ENCODE measurements at regions not wholly inside any gene's neighbourhood (a gene's known extent, or its start where the extent isn't known, plus 50 kb on each side); places are given as distances from the start of the nearest gene placed in this dataset.
"Not testable (repeated sequence)": the region's sequence is repeated elsewhere in the genome, so short reads cannot be mapped to it uniquely, and the experiment has no call there.

DNA sequence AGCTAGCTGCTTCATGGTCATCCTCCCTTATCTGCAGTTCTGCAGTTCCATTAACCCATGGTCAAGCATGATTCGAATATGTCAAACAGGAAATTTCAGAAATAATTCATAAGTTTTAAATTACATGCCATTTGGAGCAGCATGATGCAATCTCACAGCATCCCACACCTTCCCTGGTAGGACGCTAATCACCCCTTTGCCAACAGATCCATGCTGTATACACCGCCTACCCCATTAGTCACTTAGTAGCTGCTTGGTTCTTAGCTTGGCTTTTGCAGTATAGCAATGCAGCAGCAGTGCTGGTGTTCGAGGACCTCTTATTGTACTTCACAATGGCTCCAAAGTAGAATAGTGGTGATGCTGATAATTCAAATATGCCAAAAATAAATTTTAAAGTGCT is 739.7 kb upstream of the CDH9 start:
- Histone ChIP-seq H3K4me3 (ENCODE audit: low read length in 3 of 3) (no peak overlapping the region), H3K9ac (ENCODE audit: low read depth in 1 of 3, low read length in 3 of 3) (no peak overlapping the region), H3K36me3 (ENCODE audit: control insufficient read depth in 3 of 3, insufficient read depth in 3 of 3, low read length in 3 of 3) (no peaks in the 10 kb centered on the region), H3K4me1 (ENCODE audit: control insufficient read depth in 3 of 3, insufficient read depth in 3 of 3, low read length in 3 of 3) (no peaks in the 10 kb centered on the region), H3K27ac (ENCODE audit: low read depth, low read length) (no peak overlapping the region), H3K9me3 (ENCODE audit: control insufficient read depth in 3 of 3, low read length in 3 of 3) (no peaks in the 10 kb centered on the region), H3K27me3 (ENCODE audit: control insufficient read depth in 3 of 3, insufficient read depth in 3 of 3, low read length in 3 of 3) (no peaks in the 10 kb centered on the region)

DNA sequence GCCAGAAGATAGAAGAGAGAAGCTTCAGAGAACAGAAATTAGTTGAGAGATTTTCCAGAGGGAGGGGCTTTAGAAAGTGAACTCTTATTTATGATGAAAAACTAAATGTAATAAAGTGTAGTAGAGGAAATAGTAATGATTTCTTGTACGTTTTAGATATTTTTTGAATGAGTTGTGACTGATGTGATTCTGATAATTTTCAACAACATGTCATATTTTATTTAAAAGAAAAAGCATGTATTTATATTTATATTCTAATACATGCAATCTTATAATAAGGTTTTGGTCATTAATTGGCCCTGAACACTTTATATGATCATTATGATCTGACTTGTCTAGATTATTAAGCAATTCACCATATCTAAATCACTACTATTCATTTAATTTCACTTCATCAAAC is 735.2 kb upstream of the CDH9 start:
- no peak overlapping the region for H3K27ac ChIP-seq (ENCODE audit: low read depth, low read length)
- no peaks in the 10 kb centered on the region for H3K9me3 ChIP-seq (ENCODE audit: control insufficient read depth in 3 of 3, low read length in 3 of 3)
- H3K4me1 ChIP-seq (ENCODE audit: control insufficient read depth in 3 of 3, insufficient read depth in 3 of 3, low read length in 3 of 3), result no peaks in the 10 kb centered on the region
- H3K36me3 ChIP-seq (ENCODE audit: control insufficient read depth in 3 of 3, insufficient read depth in 3 of 3, low read length in 3 of 3), result no peaks in the 10 kb centered on the region
- H3K9ac ChIP-seq (ENCODE audit: low read depth in 1 of 3, low read length in 3 of 3), result no peak overlapping the region
- no peaks in the 10 kb centered on the region for H3K27me3 ChIP-seq (ENCODE audit: control insufficient read depth in 3 of 3, insufficient read depth in 3 of 3, low read length in 3 of 3)
- H3K4me3 ChIP-seq (ENCODE audit: low read length in 3 of 3), result no peak overlapping the region

DNA sequence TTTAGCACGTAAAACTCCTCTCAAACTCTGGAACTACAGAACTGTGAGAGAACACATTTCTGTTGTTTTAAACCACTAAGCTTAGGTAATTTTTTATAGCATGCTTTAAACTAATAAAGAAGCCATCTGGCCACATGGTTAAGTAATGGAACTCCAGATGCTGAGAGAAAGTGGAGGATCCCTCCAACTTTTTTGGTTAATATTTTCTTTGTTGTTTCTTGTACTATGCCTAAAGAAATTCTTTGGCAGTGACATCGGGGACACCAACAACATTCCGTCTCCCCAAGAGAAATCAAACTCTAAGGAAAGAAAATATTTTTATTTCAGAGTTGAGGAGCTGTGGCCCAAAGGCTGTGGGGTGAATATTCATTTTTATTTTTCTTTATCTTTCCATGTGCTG is 734.8 kb upstream of the CDH9 start:
- Histone ChIP-seq H3K4me1 (ENCODE audit: control insufficient read depth in 3 of 3, insufficient read depth in 3 of 3, low read length in 3 of 3) (no peaks in the 10 kb centered on the region), H3K4me3 (ENCODE audit: low read length in 3 of 3) (no peak overlapping the region), H3K36me3 (ENCODE audit: control insufficient read depth in 3 of 3, insufficient read depth in 3 of 3, low read length in 3 of 3) (no peaks in the 10 kb centered on the region), H3K9ac (ENCODE audit: low read depth in 1 of 3, low read length in 3 of 3) (no peak overlapping the region), H3K27me3 (ENCODE audit: control insufficient read depth in 3 of 3, insufficient read depth in 3 of 3, low read length in 3 of 3) (no peaks in the 10 kb centered on the region), H3K27ac (ENCODE audit: low read depth, low read length) (no peak overlapping the region), H3K9me3 (ENCODE audit: control insufficient read depth in 3 of 3, low read length in 3 of 3) (no peaks in the 10 kb centered on the region)

- Histone ChIP-seq H3K9me3 (ENCODE audit: control insufficient read depth in 3 of 3, low read length in 3 of 3) (no peaks in the 10 kb centered on the region), H3K9ac (ENCODE audit: low read depth in 1 of 3, low read length in 3 of 3) (no peak overlapping the region), H3K27ac (ENCODE audit: low read depth, low read length) (no peak overlapping the region), H3K27me3 (ENCODE audit: control insufficient read depth in 3 of 3, insufficient read depth in 3 of 3, low read length in 3 of 3) (no peaks in the 10 kb centered on the region), H3K4me3 (ENCODE audit: low read length in 3 of 3) (no peak overlapping the region), H3K4me1 (ENCODE audit: control insufficient read depth in 3 of 3, insufficient read depth in 3 of 3, low read length in 3 of 3) (no peaks in the 10 kb centered on the region), H3K36me3 (ENCODE audit: control insufficient read depth in 3 of 3, insufficient read depth in 3 of 3, low read length in 3 of 3) (no peaks in the 10 kb centered on the region)
Measured at GRCh38 chr5:27769748-27770402, 731.5 kb upstream of the CDH9 start.

DNA sequence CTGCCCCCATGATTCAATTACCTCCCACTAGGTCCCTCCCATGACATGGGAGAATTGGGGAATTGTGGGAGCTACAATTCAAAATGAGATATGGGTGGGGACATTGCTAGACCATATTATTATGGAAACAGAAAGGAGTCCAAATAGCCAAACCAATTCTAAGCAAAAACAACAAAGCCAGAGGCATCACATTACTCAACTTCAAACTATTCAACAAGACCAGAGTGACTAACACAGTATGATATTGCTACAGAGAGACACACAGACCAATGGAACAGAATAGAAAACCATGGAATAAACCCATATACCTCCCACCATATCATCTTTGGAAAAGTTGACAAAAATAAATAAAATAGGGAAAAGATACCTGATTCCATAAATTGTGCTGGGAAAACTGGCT is 710.5 kb upstream of the CDH9 start:
- Histone ChIP-seq H3K4me1 (ENCODE audit: control insufficient read depth in 3 of 3, insufficient read depth in 3 of 3, low read length in 3 of 3) (no peaks in the 10 kb centered on the region), H3K4me3 (ENCODE audit: low read length in 3 of 3) (no peak overlapping the region), H3K9me3 (ENCODE audit: control insufficient read depth in 3 of 3, low read length in 3 of 3) (no peaks in the 10 kb centered on the region), H3K9ac (ENCODE audit: low read depth in 1 of 3, low read length in 3 of 3) (no peak overlapping the region), H3K36me3 (ENCODE audit: control insufficient read depth in 3 of 3, insufficient read depth in 3 of 3, low read length in 3 of 3) (no peaks in the 10 kb centered on the region), H3K27me3 (ENCODE audit: control insufficient read depth in 3 of 3, insufficient read depth in 3 of 3, low read length in 3 of 3) (no peaks in the 10 kb centered on the region), H3K27ac (ENCODE audit: low read depth, low read length) (no peak overlapping the region)

DNA sequence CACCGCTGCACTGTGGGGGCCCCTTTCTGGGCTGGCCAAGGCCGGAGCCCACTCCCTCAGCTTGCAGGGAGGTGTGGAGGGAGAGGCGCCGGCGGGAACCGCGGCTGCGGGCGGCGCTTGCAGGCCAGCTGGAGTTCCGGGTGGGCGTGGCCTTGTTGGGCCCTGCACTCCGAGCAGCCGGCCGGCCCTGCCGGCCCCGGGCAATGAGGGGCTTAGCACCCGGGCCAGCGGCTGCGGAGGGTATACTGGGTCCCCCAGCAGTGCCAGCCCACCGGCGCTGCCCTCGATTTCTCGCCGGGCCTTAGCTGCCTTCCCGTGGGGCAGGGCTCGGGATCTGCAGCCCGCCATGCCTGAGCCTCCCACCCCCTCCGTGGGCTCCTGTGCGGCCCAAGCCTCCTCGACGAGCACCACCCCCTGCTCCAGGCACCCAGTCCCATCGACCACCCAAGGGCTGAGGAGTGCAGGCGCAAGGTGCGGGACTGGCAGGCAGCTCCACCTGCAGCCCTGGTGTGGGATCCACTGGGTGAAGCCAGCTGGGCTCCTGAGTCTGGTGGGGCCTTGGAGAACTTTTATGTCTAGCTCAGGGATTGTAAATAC is 705.1 kb upstream of the CDH9 start:
- not testable (repeated sequence) for H3K4me1 ChIP-seq (ENCODE audit: control insufficient read depth in 3 of 3, insufficient read depth in 3 of 3, low read length in 3 of 3); H3K36me3 ChIP-seq (ENCODE audit: control insufficient read depth in 3 of 3, insufficient read depth in 3 of 3, low read length in 3 of 3); H3K27me3 ChIP-seq (ENCODE audit: control insufficient read depth in 3 of 3, insufficient read depth in 3 of 3, low read length in 3 of 3); H3K27ac ChIP-seq (ENCODE audit: low read depth, low read length); H3K9ac ChIP-seq (ENCODE audit: low read depth in 1 of 3, low read length in 3 of 3); H3K4me3 ChIP-seq (ENCODE audit: low read length in 3 of 3); H3K9me3 ChIP-seq (ENCODE audit: control insufficient read depth in 3 of 3, low read length in 3 of 3)

GRCh38 chr5:27742805-27743204 is 704.4 kb upstream of the CDH9 start:
- Histone ChIP-seq H3K27ac (ENCODE audit: low read depth, low read length) (no peak overlapping the region), H3K4me3 (ENCODE audit: low read length in 3 of 3) (no peak overlapping the region), H3K4me1 (ENCODE audit: control insufficient read depth in 3 of 3, insufficient read depth in 3 of 3, low read length in 3 of 3) (no peaks in the 10 kb centered on the region), H3K9me3 (ENCODE audit: control insufficient read depth in 3 of 3, low read length in 3 of 3) (no peaks in the 10 kb centered on the region), H3K36me3 (ENCODE audit: control insufficient read depth in 3 of 3, insufficient read depth in 3 of 3, low read length in 3 of 3) (no peaks in the 10 kb centered on the region), H3K27me3 (ENCODE audit: control insufficient read depth in 3 of 3, insufficient read depth in 3 of 3, low read length in 3 of 3) (no peaks in the 10 kb centered on the region), H3K9ac (ENCODE audit: low read depth in 1 of 3, low read length in 3 of 3) (no peak overlapping the region)

DNA sequence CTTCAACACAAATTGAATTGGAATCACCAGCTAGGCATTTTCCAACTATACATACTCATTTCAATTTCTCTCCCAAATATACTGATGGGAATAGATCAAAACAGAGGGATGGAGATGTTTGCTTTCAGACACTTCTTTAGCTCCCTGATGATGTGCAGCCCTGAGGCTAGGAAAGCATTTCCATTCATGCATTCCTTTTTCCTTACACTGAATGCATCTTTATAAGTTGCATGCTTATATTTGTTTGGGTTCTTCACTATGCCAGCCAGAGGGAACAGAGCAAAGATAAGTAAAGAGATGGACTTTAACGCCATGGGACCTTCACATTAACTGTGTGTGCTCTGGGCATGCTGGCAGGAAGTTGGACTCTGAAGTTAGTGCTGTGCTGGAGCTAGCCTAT is 696.5 kb upstream of the CDH9 start:
- Histone ChIP-seq H3K27me3 (ENCODE audit: control insufficient read depth in 3 of 3, insufficient read depth in 3 of 3, low read length in 3 of 3) (no peaks in the 10 kb centered on the region), H3K4me1 (ENCODE audit: control insufficient read depth in 3 of 3, insufficient read depth in 3 of 3, low read length in 3 of 3) (no peaks in the 10 kb centered on the region), H3K9me3 (ENCODE audit: control insufficient read depth in 3 of 3, low read length in 3 of 3) (no peaks in the 10 kb centered on the region), H3K4me3 (ENCODE audit: low read length in 3 of 3) (no peak overlapping the region), H3K36me3 (ENCODE audit: control insufficient read depth in 3 of 3, insufficient read depth in 3 of 3, low read length in 3 of 3) (no peaks in the 10 kb centered on the region), H3K27ac (ENCODE audit: low read depth, low read length) (no peak overlapping the region), H3K9ac (ENCODE audit: low read depth in 1 of 3, low read length in 3 of 3) (no peak overlapping the region)

GRCh38 chr5:27733237-27733636 is 694.9 kb upstream of the CDH9 start:
- H3K9ac ChIP-seq (ENCODE audit: low read depth in 1 of 3, low read length in 3 of 3), result no peak overlapping the region
- H3K4me3 ChIP-seq (ENCODE audit: low read length in 3 of 3), result no peak overlapping the region
- H3K27ac ChIP-seq (ENCODE audit: low read depth, low read length), result no peak overlapping the region
- no peaks in the 10 kb centered on the region for H3K27me3 ChIP-seq (ENCODE audit: control insufficient read depth in 3 of 3, insufficient read depth in 3 of 3, low read length in 3 of 3)
- no peaks in the 10 kb centered on the region for H3K4me1 ChIP-seq (ENCODE audit: control insufficient read depth in 3 of 3, insufficient read depth in 3 of 3, low read length in 3 of 3)
- H3K36me3 ChIP-seq (ENCODE audit: control insufficient read depth in 3 of 3, insufficient read depth in 3 of 3, low read length in 3 of 3), result no peaks in the 10 kb centered on the region
- H3K9me3 ChIP-seq (ENCODE audit: control insufficient read depth in 3 of 3, low read length in 3 of 3), result no peaks in the 10 kb centered on the region

- Histone ChIP-seq H3K4me1 (ENCODE audit: control insufficient read depth in 3 of 3, insufficient read depth in 3 of 3, low read length in 3 of 3) (no peaks in the 10 kb centered on the region), H3K9ac (ENCODE audit: low read depth in 1 of 3, low read length in 3 of 3) (no peak overlapping the region)
Measured at GRCh38 chr5:27727254-27727653, 688.9 kb upstream of the CDH9 start.

More at GRCh38 chr5:27727254-27727653, 688.9 kb upstream of the CDH9 start:
- Histone ChIP-seq H3K9me3 (ENCODE audit: control insufficient read depth in 3 of 3, low read length in 3 of 3) (no peaks in the 10 kb centered on the region), H3K36me3 (ENCODE audit: control insufficient read depth in 3 of 3, insufficient read depth in 3 of 3, low read length in 3 of 3) (no peaks in the 10 kb centered on the region), H3K4me3 (ENCODE audit: low read length in 3 of 3) (no peak overlapping the region), H3K27me3 (ENCODE audit: control insufficient read depth in 3 of 3, insufficient read depth in 3 of 3, low read length in 3 of 3) (no peaks in the 10 kb centered on the region), H3K27ac (ENCODE audit: low read depth, low read length) (no peak overlapping the region)

All from skeletal muscle tissue (tissue), 3 donors.